ENCODE measurements at regions not wholly inside any gene's neighbourhood (a gene's known extent, or its start where the extent isn't known, plus 50 kb on each side); places are given as distances from the start of the nearest gene placed in this dataset.

DNA sequence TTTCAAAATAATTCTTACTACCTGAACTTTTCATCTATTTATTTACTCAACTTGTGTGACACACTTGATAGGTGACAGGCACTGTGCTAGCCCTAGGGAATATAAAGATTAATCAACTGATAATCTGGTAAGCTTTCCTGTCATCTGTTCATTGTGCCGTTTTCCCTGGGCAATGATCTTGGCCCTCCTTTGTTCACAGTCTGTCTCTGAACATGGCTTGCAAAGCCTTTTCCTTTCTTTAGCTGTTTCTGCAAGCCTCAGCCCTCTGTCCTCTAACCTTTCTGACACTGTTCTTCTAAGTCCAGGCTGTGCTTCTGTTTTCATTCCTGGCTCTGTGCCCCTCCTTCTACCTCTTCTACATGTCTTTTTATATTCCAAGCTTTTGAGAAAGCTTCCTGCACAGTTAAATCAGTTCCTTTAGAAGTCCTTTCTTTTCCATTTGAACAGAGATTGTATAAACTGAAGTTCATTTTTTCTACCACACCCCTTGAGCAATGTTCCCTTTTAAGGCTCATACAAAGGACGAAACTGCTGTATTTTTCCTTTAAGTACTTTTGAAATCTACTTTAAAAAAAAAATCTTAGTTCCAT is 803.0 kb upstream of the ZNF608 start:
- peak; percentile 60 for TF ChIP-seq GATA2 (IDR thresholded peaks at IDR 0.05; ENCODE audit: low read depth, low read length)
- no peak; the same call in 1 of the 2 replicates for TF ChIP-seq GATA3 (IDR thresholded peaks at IDR 0.05; ENCODE audit: low read depth, low read length)

Measured in SH-SY5Y (cell line).